Posterior cingulate gyrus (tissue), 11 donors: ENCODE measurements at regions not wholly inside any gene's neighbourhood (a gene's known extent, or its start where the extent isn't known, plus 50 kb on each side); places are given as distances from the start of the nearest gene placed in this dataset.

ENCODE experiments used
- DNase-seq, 10 donors: peaks; one replicate each; pipeline versions ENCODE4 v3.0.0 to v3.0.0-alpha.2; 2020 to 2021; ENCODE audit warnings: mixed read lengths in 3 of 10
- intact Hi-C: fragments of 100-400 bp; cut with DNase I; formaldehyde crosslinking; loops from one replicate; pipeline ENCODE4 v1.15.1; 2023

- DNase-seq, result no peak
- intact Hi-C loops, result no loop called here
These were observed 351.4 kb downstream of the ETS1 start for GRCh38 chr11:128235958-128236357.

- DNase-seq, result no peak
- intact Hi-C loops, result no loop called here
These were observed 351.9 kb downstream of the ETS1 start for GRCh38 chr11:128235426-128235825.

GRCh38 chr11:128234143-128234542 lies 353.2 kb downstream of the ETS1 start:
- no peak for DNase-seq
- intact Hi-C loops, result no loop called here

GRCh38 chr11:128232588-128232987 lies 354.8 kb downstream of the ETS1 start:
- intact Hi-C loops, result no loop called here
- no peak for DNase-seq

- intact Hi-C loops, result no loop called here
- no peak for DNase-seq
These were observed 355.4 kb downstream of the ETS1 start for GRCh38 chr11:128231845-128232410.

GRCh38 chr11:128227466-128227865 lies 359.9 kb downstream of the ETS1 start:
- intact Hi-C loops, result no loop called here
- no peak for DNase-seq

GRCh38 chr11:128226106-128226716 lies 361.1 kb downstream of the ETS1 start:
- intact Hi-C loops, result no loop called here
- no peak for DNase-seq

GRCh38 chr11:128222245-128222884 lies 365.0 kb downstream of the ETS1 start:
- intact Hi-C loops, result no loop called here
- DNase-seq, result no peak

- DNase-seq, result no peak
- intact Hi-C loops, result no loop called here
These were observed 367.6 kb downstream of the ETS1 start for GRCh38 chr11:128219731-128220120.

- no peak for DNase-seq
- intact Hi-C loops, result no loop called here
These were observed 371.2 kb downstream of the ETS1 start for GRCh38 chr11:128216198-128216597.

GRCh38 chr11:128215238-128215882 lies 372.0 kb downstream of the ETS1 start:
- intact Hi-C loops, result no loop called here

GRCh38 chr11:128214263-128214662 lies 373.1 kb downstream of the ETS1 start:
- intact Hi-C loops, result no loop called here
- DNase-seq, result no peak

More at GRCh38 chr11:128215238-128215882, 372.0 kb downstream of the ETS1 start:
- DNase-seq, result peak in 3 of 10 donors; percentile 57 to 79 (median 62)

GRCh38 chr11:128213461-128213860 lies 373.9 kb downstream of the ETS1 start:
- intact Hi-C loops, result no loop called here
- no peak for DNase-seq

- DNase-seq, result no peak
- intact Hi-C loops, result no loop called here
These were observed 375.0 kb downstream of the ETS1 start for GRCh38 chr11:128212324-128212723.

GRCh38 chr11:128210148-128210940 lies 377.0 kb downstream of the ETS1 start:
- intact Hi-C loops, result no loop called here
- DNase-seq, result no peak

GRCh38 chr11:128209138-128209435 lies 378.3 kb downstream of the ETS1 start:
- intact Hi-C loops, result no loop called here
- DNase-seq, result no peak

GRCh38 chr11:128208329-128209137 lies 378.8 kb downstream of the ETS1 start:
- intact Hi-C loops, result no loop called here
- DNase-seq, result no peak

- intact Hi-C loops, result no loop called here
- no peak for DNase-seq
These were observed 379.5 kb downstream of the ETS1 start for GRCh38 chr11:128207861-128208321.

- intact Hi-C loops, result no loop called here
- no peak for DNase-seq
These were observed 380.9 kb downstream of the ETS1 start for GRCh38 chr11:128206461-128206860.

GRCh38 chr11:128205796-128206195 lies 381.6 kb downstream of the ETS1 start:
- intact Hi-C loops, result no loop called here
- DNase-seq, result no peak
